ENCODE measurements at regions not wholly inside any gene's neighbourhood (a gene's known extent, or its start where the extent isn't known, plus 50 kb on each side); places are given as distances from the start of the nearest gene placed in this dataset.

DNA sequence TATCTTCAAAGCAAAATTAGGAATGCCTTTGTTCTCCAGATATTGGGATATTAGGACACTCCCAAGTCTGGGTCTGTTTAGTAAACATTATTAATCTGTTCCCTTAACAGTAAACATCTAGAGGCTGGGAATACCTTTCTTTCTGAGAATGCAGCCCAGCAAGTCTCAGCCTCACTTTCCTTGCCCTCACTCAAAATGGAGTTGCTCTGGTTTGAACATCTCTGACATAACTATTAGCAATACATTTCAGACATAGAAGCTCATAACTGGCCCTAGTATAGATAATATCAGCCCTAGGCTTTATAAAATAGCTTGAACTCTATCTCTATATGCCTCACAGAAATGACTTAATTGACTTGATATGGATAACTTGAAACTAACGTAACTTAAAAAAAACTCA, 299.8 kb downstream of the SPATA18 start:
- TF ChIP-seq, protein P1, sequence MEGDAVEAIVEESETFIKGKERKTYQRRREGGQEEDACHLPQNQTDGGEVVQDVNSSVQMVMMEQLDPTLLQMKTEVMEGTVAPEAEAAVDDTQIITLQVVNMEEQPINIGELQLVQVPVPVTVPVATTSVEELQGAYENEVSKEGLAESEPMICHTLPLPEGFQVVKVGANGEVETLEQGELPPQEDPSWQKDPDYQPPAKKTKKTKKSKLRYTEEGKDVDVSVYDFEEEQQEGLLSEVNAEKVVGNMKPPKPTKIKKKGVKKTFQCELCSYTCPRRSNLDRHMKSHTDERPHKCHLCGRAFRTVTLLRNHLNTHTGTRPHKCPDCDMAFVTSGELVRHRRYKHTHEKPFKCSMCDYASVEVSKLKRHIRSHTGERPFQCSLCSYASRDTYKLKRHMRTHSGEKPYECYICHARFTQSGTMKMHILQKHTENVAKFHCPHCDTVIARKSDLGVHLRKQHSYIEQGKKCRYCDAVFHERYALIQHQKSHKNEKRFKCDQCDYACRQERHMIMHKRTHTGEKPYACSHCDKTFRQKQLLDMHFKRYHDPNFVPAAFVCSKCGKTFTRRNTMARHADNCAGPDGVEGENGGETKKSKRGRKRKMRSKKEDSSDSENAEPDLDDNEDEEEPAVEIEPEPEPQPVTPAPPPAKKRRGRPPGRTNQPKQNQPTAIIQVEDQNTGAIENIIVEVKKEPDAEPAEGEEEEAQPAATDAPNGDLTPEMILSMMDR (IDR thresholded peaks at IDR 0.05; ENCODE audit: low read length): no peak
- TF ChIP-seq EZH2 (IDR thresholded peaks at IDR 0.05; ENCODE audit: borderline replicate concordance, low read length): no peak
